ENCODE measurements at regions not wholly inside any gene's neighbourhood (a gene's known extent, or its start where the extent isn't known, plus 50 kb on each side); places are given as distances from the start of the nearest gene placed in this dataset.

DNA sequence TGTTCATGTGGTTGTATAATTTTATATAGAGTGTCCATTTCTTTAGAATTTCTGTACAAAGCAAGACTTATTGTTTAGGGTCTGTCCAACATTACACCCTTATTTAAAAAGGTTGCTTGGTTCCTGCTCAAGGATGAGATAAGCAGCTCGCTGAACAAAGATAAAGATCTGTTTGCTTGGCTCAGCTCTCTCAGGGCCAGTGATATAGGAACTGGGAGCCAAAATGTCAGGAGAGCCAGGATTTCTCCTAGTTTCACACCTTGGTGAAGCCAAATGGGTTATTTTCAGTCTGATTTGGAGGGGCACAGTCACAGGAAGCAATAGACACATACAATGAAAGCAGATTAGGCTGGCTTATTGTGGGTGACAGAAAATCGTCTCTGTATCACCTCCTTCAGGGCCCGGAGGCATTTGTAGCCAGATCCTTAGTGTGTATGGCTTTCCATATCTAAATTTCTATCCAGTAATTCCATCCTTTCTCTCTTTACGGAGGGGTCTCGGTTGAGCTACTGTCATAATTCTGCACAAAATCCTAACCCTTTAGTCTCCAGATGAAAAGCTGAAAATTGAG, 396.4 kb downstream of the TMEM232 start:
- DNase-seq, result no peak

DNA sequence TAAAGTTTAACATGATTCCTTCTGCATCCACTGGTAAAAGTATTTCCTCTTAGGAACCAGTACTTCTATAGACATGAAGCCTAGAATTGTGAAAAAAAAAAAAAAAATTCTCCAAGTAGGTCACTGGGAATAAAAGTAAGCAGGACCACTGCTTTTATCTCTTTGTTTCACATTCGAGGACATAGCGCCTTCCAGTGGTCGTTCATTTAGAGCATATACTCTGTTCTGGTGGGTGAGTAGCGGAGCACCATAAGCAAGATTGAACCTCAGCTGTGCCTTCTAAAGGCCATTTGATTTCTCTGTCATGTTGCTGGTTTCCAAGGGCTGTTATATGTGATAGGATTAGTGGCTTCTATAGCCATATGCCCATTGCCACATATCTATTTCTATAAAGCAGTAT, 393.1 kb downstream of the TMEM232 start:
- no peak for DNase-seq

GRCh38 chr5:110335361-110336066, 391.0 kb downstream of the TMEM232 start:
- no peak for DNase-seq

DNA sequence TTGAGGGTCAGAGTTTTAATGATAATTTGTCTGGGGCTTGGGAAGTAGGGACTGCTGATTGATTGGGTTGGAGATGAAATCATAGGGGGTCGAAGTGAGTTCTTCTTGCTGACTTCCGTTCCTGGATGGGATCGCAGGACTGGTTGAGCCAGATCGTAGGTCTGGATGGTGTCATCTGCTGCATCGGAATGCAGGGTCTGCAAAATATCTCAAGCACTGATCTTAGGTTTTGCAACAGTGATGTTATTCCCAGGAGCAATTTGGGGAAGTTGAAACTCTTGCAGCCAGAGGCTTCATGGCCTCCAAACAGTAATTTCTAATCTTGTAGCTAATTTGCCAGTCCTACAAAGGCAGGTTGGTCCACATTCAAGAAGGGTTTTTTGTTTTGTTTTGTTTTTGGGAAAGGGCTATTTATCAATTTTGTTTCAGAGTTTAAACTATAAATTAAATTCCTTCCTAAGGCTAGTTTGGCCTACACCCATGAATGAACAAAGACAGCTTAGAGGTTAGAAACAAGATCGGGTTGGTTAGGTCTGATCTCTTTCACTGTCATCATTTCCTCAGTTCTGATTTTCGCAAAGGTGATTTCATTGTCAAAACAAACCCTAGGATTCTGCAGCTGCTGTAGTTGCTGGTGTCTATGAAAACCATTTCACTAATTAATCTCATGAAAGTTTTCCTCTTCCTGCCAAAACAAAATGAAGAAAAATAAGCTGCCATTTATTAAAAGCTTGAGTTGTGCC, 388.0 kb downstream of the TMEM232 start:
- DNase-seq, result no peak

DNA sequence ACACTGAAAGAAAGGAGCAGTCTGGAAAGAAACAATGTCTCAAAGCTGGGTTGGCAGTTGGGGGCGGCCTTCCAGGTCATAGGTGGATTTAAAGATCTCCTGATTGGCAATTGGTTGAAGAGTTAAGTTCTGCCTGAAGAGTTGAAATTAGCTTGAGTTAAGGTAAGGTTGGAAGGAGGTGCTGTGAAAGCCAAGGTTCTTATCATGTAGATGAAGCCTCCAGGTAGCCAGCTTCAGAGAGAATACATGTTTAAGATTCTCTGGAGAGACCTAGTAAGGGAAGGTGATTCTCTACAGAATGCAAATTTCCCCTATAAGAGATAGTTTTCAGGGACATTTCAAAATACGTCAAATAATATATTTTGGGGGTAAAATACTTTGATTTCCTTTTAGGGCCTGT, 387.1 kb downstream of the TMEM232 start:
- DNase-seq, result no peak

DNA sequence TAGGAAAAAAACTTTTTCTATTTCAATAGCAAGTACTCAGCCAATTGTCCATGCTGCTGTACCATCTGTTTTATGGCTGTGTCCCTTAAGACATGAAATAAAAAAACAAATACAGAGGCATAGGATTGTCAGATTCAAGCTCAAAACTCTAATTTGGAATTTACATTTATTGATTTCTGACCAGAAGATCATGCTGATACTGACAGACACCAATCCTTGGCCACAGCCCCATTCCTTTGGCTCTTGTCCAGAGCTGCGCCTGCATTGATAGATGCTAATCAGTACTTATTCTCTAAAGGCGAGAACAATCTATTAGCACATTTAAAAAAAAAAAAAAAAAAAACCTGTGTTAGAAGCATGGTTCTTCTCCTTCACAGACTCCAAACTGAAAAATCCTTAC, 384.6 kb downstream of the TMEM232 start:
- DNase-seq, result no peak

- DNase-seq, result no peak
Observed at GRCh38 chr5:110342683-110343082, 383.8 kb downstream of the TMEM232 start.

- DNase-seq, result no peak
Observed at GRCh38 chr5:110343616-110344015, 382.9 kb downstream of the TMEM232 start.

GRCh38 chr5:110345623-110346022, 380.8 kb downstream of the TMEM232 start:
- no peak for DNase-seq

DNA sequence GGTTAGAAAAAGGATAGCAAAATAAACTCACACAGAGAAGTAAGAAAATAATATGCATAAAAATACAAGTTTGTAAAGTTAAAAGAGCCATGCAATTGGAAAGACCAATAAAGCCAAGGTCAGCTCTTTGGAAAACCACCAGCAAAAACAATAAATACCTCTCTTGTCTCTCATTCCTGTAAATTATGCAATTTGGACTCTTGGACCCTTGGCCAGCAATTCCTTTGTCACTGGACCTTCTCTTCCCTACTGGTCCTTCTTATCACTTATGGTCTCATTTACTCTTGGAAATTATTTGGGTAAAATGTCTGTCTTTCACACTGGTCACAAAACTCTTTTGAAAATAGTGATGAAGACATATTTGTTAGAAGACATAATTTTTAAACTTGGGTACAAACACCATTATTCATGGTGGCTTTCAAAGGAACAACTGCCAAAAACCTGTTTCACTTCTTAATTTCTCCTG, 379.5 kb downstream of the TMEM232 start:
- no peak for DNase-seq

GRCh38 chr5:110347781-110348180, 378.7 kb downstream of the TMEM232 start:
- no peak for DNase-seq

- no peak for DNase-seq
Observed at GRCh38 chr5:110351430-110351829, 375.0 kb downstream of the TMEM232 start.

DNA sequence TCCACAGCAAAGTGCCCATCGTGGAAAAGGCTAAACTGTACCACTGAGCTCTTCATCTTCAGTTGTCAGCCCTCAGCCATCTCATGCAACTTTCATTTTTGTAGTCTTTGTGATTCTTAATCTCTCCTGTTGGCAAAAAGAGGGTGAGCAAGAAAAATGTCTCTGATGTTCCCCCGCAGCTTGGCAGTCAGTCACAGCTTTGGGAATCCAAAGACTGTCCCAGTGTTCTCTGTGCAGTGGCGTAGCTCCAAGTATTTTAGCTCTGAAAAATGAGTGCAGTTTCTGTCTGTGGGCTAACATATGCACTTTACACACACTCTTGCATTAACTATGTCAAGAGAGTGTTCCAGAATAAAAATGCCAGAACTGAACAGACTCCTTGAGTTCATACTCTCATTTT, 372.2 kb downstream of the TMEM232 start:
- no peak for DNase-seq

DNA sequence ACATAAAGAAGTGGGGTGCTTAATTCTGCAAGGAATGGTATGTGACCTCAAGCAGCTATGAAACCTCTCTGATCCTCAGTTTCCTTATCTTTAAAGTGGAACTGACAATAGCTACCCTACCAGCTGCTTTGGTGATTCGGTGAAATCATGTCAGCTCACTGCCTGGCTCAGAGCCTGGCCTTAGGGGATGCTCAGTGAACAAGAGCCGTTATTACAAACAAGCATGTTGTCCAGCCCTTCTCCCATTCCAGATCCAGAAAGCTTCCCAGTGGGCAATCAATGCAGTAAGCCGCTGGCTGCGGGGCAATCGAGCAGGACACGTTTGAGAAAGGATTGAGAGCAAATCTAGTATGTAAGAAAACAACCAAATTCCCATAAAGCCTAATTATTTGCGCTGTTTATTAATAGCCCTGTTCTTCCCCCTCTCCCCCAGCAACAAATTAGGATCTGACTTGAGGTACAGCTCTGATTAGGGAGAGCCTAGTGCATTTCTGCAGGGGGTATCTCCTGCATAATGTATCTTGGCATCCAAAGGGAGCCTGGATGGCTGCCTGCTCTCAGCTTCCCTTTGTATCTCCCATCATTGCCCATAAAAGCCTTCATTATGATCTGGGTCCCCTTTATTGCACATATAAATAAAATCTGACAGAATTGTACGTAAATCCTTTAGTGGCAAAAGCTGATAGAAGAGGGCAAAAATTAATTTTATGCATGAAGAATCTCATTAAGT, 371.4 kb downstream of the TMEM232 start:
- no peak for DNase-seq

- DNase-seq, result no peak
Observed at GRCh38 chr5:110356677-110357076, 369.8 kb downstream of the TMEM232 start.

GRCh38 chr5:110359221-110359620, 367.2 kb downstream of the TMEM232 start:
- DNase-seq, result no peak

DNA sequence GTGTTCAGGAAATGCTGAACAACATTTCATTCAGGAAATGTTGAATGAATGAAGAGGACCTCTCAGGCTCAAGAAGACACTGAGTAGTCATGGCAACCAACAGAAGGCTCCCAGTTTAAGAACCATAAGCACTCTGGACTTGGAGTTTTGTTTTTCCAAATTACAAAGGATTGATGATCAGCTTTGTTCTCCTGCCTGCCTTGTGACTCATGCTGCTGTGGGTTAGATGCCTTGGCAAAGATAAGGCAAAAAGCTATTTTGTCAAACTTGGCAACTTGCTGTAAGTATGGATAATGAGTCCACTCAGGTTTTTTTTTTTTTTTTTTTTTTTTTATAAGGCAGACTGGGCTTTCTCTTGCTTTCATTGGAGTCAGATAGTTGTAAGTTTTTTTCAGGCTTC, 365.0 kb downstream of the TMEM232 start:
- DNase-seq, result no peak

GRCh38 chr5:110362261-110362660, 364.2 kb downstream of the TMEM232 start:
- DNase-seq, result no peak

DNA sequence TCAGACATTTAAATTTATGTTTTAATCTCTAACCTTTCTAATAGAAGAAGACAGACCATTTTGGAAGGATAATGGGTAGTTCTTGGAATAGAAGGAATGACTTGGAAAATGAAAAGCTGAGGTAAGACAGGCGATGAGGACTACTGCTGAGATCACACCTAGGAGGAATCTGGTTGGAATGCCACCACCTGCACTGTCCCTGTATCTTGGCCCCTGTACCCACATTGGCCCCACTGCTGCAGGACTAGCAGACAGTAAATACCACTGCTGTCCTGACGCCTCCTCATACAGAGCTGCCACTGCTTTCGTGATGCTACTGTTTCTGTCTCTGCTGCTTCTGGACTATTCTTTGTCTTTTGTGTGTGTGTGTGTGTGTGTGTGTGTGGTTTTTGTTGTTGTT, 359.8 kb downstream of the TMEM232 start:
- no peak for DNase-seq

Data from stimulated activated CD4-positive, alpha-beta T cell treated with anti-CD3 and anti-CD28 coated beads, Interleukin-4, amount 100 ng/mL, for 4 hours (primary cell).